Osteoblast (primary cell): ENCODE measurements at regions not wholly inside any gene's neighbourhood (a gene's known extent, or its start where the extent isn't known, plus 50 kb on each side); places are given as distances from the start of the nearest gene placed in this dataset.

Experiments
- DNase-seq: peaks from one replicate; pipeline ENCODE4 v3.0.0; 2011; ENCODE audit warnings: low spot score, mixed read lengths; ENCODE audit not compliant: insufficient read length; ENCODE audit errors: missing footprints
- H2AFZ ChIP-seq: 2 replicates; pipeline ENCODE4 v1.6.0; 2011; ENCODE audit warnings: mild to moderate bottlenecking, low read length
- H3K27ac ChIP-seq: 2 replicates; pipeline ENCODE4 v1.5.1; 2011; ENCODE audit warnings: mild to moderate bottlenecking, low read depth, low read length, moderate library complexity
- H3K27me3 ChIP-seq: 2 replicates; pipeline ENCODE4 v1.6.0; 2012; ENCODE audit warnings: mild to moderate bottlenecking, control low read depth, inconsistent platforms, low read length, moderate library complexity; ENCODE audit not compliant: insufficient read depth
- H3K36me3 ChIP-seq: 2 replicates; pipeline ENCODE4 v1.5.1; 2011; ENCODE audit warnings: mild to moderate bottlenecking, low read length, control low read depth, moderate library complexity; ENCODE audit not compliant: insufficient read depth
- H3K4me1 ChIP-seq: 2 replicates; pipeline ENCODE4 v1.5.1; 2011; ENCODE audit warnings: mild to moderate bottlenecking, low read length, control low read depth, moderate library complexity; ENCODE audit not compliant: insufficient read depth
- H3K4me2 ChIP-seq: 2 replicates; pipeline ENCODE4 v1.6.0; 2011; ENCODE audit warnings: mild to moderate bottlenecking, low read length; ENCODE audit not compliant: insufficient read depth
- H3K4me3 ChIP-seq: fragments of 200-600 bp; sonication (generic); 3 replicates; pipeline ENCODE4 v1.5.1; 2012; ENCODE audit warnings: mild to moderate bottlenecking, low read length, inconsistent platforms; ENCODE audit not compliant: insufficient read depth
- H3K79me2 ChIP-seq: 2 replicates; pipeline ENCODE4 v1.6.0; 2012; ENCODE audit warnings: mild to moderate bottlenecking, low read length, control low read depth, inconsistent platforms; ENCODE audit not compliant: insufficient read depth
- H3K9me3 ChIP-seq: 2 replicates; pipeline ENCODE4 v1.5.1; 2011; ENCODE audit warnings: low read depth, low read length, control low read depth
- H4K20me1 ChIP-seq: 2 replicates; pipeline ENCODE4 v1.6.0; 2012; ENCODE audit warnings: mild to moderate bottlenecking, low read length, control low read depth; ENCODE audit not compliant: insufficient read depth
- TF ChIP-seq, protein P1 (sequence below): IDR thresholded peaks from 2 replicates; pipeline ENCODE4 v1.5.1; 2011; ENCODE audit warnings: mild to moderate bottlenecking, low read depth, low read length, moderate library complexity; ENCODE audit errors: extremely low read depth

DNA sequence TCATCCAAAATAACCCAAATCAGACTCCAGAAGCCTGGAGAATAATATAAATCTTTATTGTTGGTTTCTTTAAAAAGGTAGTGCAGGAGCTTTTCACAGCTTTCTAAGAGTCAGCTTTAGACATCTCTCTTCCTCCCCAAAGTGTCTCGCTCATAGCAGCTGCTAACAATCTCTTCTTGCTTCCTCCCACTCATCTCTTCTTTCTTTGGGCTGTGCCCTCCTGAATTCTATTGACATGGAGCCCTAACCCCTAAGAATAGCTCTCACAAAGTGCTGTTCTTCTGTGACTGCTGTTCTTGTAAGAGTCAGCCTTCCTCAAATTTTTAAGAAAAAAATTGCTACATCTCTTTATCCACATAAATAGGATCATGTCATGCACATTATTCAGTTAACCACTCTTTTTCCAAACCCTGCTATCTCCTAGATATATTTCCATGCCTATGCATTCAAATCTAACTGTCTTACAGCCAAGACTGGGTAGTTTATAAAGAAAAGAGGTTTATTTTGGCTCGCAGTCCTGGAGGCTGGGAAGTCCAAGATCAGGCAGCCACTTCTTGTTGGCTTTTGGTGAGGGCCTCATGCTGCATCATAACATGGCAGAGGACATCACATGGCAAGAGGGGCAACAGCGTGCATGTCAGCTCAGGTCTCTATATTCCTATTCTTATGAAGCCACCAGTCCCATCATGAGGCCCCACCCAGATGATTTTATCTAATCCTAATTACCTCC lies 301.0 kb upstream of the POU3F1 start:
- H3K36me3 ChIP-seq = no peaks in the 10 kb centered on the region
- H4K20me1 ChIP-seq = no peaks in the 10 kb centered on the region
- no peak overlapping the region for H2AFZ ChIP-seq
- H3K4me3 ChIP-seq = no peak overlapping the region
- H3K4me1 ChIP-seq = no peaks in the 10 kb centered on the region
- no peaks in the 10 kb centered on the region for H3K27me3 ChIP-seq
- no peaks in the 10 kb centered on the region for H3K9me3 ChIP-seq
- no peaks in the 10 kb centered on the region for H3K79me2 ChIP-seq
- TF ChIP-seq, protein P1, sequence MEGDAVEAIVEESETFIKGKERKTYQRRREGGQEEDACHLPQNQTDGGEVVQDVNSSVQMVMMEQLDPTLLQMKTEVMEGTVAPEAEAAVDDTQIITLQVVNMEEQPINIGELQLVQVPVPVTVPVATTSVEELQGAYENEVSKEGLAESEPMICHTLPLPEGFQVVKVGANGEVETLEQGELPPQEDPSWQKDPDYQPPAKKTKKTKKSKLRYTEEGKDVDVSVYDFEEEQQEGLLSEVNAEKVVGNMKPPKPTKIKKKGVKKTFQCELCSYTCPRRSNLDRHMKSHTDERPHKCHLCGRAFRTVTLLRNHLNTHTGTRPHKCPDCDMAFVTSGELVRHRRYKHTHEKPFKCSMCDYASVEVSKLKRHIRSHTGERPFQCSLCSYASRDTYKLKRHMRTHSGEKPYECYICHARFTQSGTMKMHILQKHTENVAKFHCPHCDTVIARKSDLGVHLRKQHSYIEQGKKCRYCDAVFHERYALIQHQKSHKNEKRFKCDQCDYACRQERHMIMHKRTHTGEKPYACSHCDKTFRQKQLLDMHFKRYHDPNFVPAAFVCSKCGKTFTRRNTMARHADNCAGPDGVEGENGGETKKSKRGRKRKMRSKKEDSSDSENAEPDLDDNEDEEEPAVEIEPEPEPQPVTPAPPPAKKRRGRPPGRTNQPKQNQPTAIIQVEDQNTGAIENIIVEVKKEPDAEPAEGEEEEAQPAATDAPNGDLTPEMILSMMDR = no peak
- H3K4me2 ChIP-seq = no peak overlapping the region
- H3K27ac ChIP-seq = no peak overlapping the region
- no peak for DNase-seq

DNA sequence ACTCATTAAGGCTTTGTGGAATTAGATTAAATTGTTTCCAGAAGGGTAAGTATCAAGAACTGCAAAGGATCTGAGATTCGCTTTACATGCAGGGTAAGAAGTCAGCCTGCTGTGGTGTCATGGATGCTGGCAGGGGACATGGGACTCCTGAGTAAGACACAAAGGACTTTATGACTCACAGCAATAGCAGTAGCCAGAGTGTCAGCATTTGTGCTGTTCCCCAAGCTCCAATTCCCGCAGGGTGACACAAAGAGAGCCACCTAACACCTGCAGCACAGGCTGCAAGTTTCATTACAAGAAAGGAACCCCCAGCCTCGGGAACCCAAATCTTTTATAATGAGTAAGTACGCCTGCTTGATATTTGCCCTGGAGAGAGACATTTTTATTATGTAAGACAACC lies 298.1 kb upstream of the POU3F1 start:
- H3K27ac ChIP-seq = no peak overlapping the region
- H3K9me3 ChIP-seq = no peaks in the 10 kb centered on the region
- no peak overlapping the region for H3K4me3 ChIP-seq
- no peaks in the 10 kb centered on the region for H3K27me3 ChIP-seq
- no peaks in the 10 kb centered on the region for H3K79me2 ChIP-seq
- H3K4me1 ChIP-seq = no peaks in the 10 kb centered on the region
- H4K20me1 ChIP-seq = no peaks in the 10 kb centered on the region
- H3K4me2 ChIP-seq = no peak overlapping the region
- no peak for DNase-seq
- H2AFZ ChIP-seq = no peak overlapping the region
- TF ChIP-seq, protein P1 = no peak
- H3K36me3 ChIP-seq = no peaks in the 10 kb centered on the region

DNA sequence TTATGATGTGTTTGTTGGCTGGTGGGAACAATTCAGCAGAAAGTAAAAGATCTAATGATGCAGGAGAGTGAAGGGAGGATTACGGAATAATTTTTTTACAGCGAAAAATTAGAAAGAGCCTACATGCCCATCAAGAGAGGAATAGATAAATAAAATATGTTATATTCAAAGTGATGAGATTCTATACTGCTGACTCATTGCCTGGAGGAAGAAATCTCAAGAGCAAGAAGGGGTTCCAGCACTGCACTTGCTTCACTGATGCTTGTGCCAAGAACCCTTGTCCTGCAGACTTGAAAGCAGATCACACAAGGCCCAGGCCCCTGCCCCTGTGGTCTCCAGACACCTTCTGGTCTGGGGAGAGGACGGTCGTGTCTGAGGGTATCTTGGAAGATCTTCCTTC lies 295.1 kb upstream of the POU3F1 start:
- DNase-seq = no peak
- Histone ChIP-seq H4K20me1 (no peaks in the 10 kb centered on the region), H3K27me3 (no peaks in the 10 kb centered on the region), H3K27ac (no peak overlapping the region), H3K4me3 (no peak overlapping the region), H3K79me2 (no peaks in the 10 kb centered on the region), H3K9me3 (no peaks in the 10 kb centered on the region), H3K4me1 (no peaks in the 10 kb centered on the region), H3K4me2 (no peak overlapping the region), H3K36me3 (no peaks in the 10 kb centered on the region), H2AFZ (no peak overlapping the region)
- TF ChIP-seq, protein P1 = no peak

- Histone ChIP-seq H3K27ac (no peak overlapping the region), H3K79me2 (no peaks in the 10 kb centered on the region), H3K4me3 (no peak overlapping the region), H4K20me1 (no peaks in the 10 kb centered on the region), H3K4me2 (no peak overlapping the region), H2AFZ (no peak overlapping the region), H3K36me3 (no peaks in the 10 kb centered on the region), H3K9me3 (no peaks in the 10 kb centered on the region), H3K27me3 (no peaks in the 10 kb centered on the region), H3K4me1 (no peaks in the 10 kb centered on the region)
- peak; percentile 42 for DNase-seq
- TF ChIP-seq, protein P1 = no peak
Observed at GRCh38 chr1:38340409-38340808, 293.8 kb upstream of the POU3F1 start.
